ENCODE measurements at regions not wholly inside any gene's neighbourhood (a gene's known extent, or its start where the extent isn't known, plus 50 kb on each side); places are given as distances from the start of the nearest gene placed in this dataset.

GRCh38 chr2:7880566-7880965 is 801.3 kb upstream of the ID2 start:
- no peak overlapping the region for H2BK12ac ChIP-seq (ENCODE audit: insufficient read length, low read depth, low read length)
- H3K23ac ChIP-seq (ENCODE audit: insufficient read length, low read depth, low read length): no peak overlapping the region
- peaks cover 5% of the 10 kb centered on the region for H3K79me1 ChIP-seq (ENCODE audit: insufficient read depth, low read depth, low read length, poor library complexity, severe bottlenecking)
- H3K23me2 ChIP-seq (ENCODE audit: insufficient read length, low read depth, low read length, poor library complexity, severe bottlenecking): peaks cover 20% of the 10 kb centered on the region
- no peak overlapping the region for H4K5ac ChIP-seq (ENCODE audit: insufficient read length, low read depth, low read length)
- no peak overlapping the region for H4K8ac ChIP-seq (replicated peaks; ENCODE audit: insufficient read length, low read depth, low read length)
- no peak overlapping the region for H4K91ac ChIP-seq (ENCODE audit: insufficient read length, low read depth, low read length)
- H3K27me3 ChIP-seq (ENCODE audit: insufficient read depth, low read length): no peaks in the 10 kb centered on the region
- H3K4me2 ChIP-seq (ENCODE audit: insufficient read depth, insufficient read length, low read length): peak overlapping the region; percentile 99
- H2BK20ac ChIP-seq (ENCODE audit: low read depth, low read length, poor library complexity, severe bottlenecking): no peak overlapping the region
- peak overlapping the region; percentile 21 to 76; a peak in 3 of 5 replicates for H3K4me3 Mint-ChIP-seq
- H3K9ac ChIP-seq (ENCODE audit: extremely low read depth, insufficient read length, low read length): peak overlapping the region; percentile 86
- H2BK5ac ChIP-seq (ENCODE audit: insufficient read length, low read length): peak overlapping the region; percentile 96
- H2AFZ ChIP-seq (ENCODE audit: low read length): no peak overlapping the region
- peaks cover 58 to 67% of the 10 kb centered on the region in 2 experiments for H3K4me1 Mint-ChIP-seq
- no peak overlapping the region for H3K18ac ChIP-seq (ENCODE audit: insufficient read length, low read depth, low read length)
- H2BK15ac ChIP-seq (ENCODE audit: low read depth, low read length): no peak overlapping the region
- H3K9me3 Mint-ChIP-seq: peaks cover 0 to 2% of the 10 kb centered on the region in 2 experiments; a peak in 2 of 5 replicates
- no peak overlapping the region for H3K14ac ChIP-seq (ENCODE audit: insufficient read depth, low read length)
- no CpG with 5 or more reads among the region's 2 CpGs for WGBS (ENCODE audit: extremely low coverage, insufficient read length, low lambda C conversion rate)
- H3K27me3 Mint-ChIP-seq (ENCODE audit: low read depth): no peaks in the 10 kb centered on the region
- H3K27ac ChIP-seq (ENCODE audit: insufficient read length, low read depth, low read length): peak overlapping the region; percentile 94
- H3K36me3 Mint-ChIP-seq (ENCODE audit: insufficient read depth in 1 of 3, low read depth in 3 of 3): peaks cover 24 to 57% (median 24%) of the 10 kb centered on the region in 3 experiments; a peak in 6 of 7 replicates
- no peak for TF ChIP-seq CTCF (conservative IDR thresholded peaks at IDR 0.05)
- peak overlapping the region; percentile 30 to 97 (median 97); a peak in 5 of 7 replicates for H3K27ac Mint-ChIP-seq
- H3K4me1 ChIP-seq (ENCODE audit: insufficient read depth, low read length): peaks cover 14% of the 10 kb centered on the region
- H3K9me3 ChIP-seq (ENCODE audit: control insufficient read depth, low read depth, low read length): no peaks in the 10 kb centered on the region
- H3K56ac ChIP-seq (ENCODE audit: insufficient read length, low read depth, low read length): no peak overlapping the region
- H2AK5ac ChIP-seq (ENCODE audit: insufficient read length, low read length): no peak overlapping the region
- H3T11ph ChIP-seq (ENCODE audit: low read length): no peak overlapping the region
- H4K20me1 ChIP-seq (ENCODE audit: control insufficient read depth, insufficient read depth, insufficient read length): no peaks in the 10 kb centered on the region
- no peak overlapping the region for H3K4ac ChIP-seq (ENCODE audit: low read depth, low read length)
- no peak overlapping the region for H2BK120ac ChIP-seq (ENCODE audit: low read depth, low read length, poor library complexity, severe bottlenecking)
- no peak for DNase-seq
- peaks cover 55% of the 10 kb centered on the region for H3K79me2 ChIP-seq (ENCODE audit: insufficient read depth, low read length)

All from H9 (cell line).